IMR-90 (cell line): ENCODE measurements at regions not wholly inside any gene's neighbourhood (a gene's known extent, or its start where the extent isn't known, plus 50 kb on each side); places are given as distances from the start of the nearest gene placed in this dataset.

Source experiments
- BHLHE40 ChIP-seq: fragments of 150-350 bp; IDR thresholded peaks from 2 replicates; pipeline ENCODE4 v1.6.1; 2016; ENCODE audit warnings: mild to moderate bottlenecking, low read depth, low read length
- MAZ ChIP-seq: IDR thresholded peaks from 2 replicates; pipeline ENCODE4 v1.6.1; 2012; ENCODE audit warnings: low read depth, mild to moderate bottlenecking, low read length, improper control_type of control experiment, moderate library complexity, borderline replicate concordance
- MXI1 ChIP-seq: IDR thresholded peaks from 2 replicates; pipeline ENCODE4 v1.6.1; 2012; ENCODE audit warnings: low read depth, mild to moderate bottlenecking, low read length, moderate library complexity, borderline replicate concordance
- TF ChIP-seq, protein P1 (sequence below): conservative IDR thresholded peaks from 2 replicates; pipeline ENCODE4 v1.5.1; 2012; ENCODE audit warnings: mild to moderate bottlenecking, low read depth, low read length, improper control_type of control experiment

DNA sequence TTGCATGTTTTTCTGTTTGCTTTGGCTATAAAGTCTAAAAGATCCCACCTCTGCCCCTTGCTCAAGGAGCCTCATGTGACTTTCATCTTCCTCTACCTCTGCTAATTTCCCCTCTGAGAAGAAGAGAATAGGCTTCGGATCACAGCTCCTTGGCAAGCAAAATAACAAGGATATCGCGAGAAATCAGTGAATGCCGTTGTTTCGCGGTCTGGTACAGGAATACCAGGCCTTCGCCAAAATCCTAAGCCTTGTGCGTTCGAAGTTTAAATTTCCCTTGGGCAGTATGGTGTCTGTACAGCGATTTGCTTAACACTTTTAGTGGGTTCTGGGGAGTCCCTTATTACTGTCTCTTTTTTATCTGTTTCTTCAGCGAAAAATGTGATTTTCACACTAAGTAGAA is 142.3 kb downstream of the IRF8 start:
- no peak for TF ChIP-seq MXI1
- TF ChIP-seq, protein P1, sequence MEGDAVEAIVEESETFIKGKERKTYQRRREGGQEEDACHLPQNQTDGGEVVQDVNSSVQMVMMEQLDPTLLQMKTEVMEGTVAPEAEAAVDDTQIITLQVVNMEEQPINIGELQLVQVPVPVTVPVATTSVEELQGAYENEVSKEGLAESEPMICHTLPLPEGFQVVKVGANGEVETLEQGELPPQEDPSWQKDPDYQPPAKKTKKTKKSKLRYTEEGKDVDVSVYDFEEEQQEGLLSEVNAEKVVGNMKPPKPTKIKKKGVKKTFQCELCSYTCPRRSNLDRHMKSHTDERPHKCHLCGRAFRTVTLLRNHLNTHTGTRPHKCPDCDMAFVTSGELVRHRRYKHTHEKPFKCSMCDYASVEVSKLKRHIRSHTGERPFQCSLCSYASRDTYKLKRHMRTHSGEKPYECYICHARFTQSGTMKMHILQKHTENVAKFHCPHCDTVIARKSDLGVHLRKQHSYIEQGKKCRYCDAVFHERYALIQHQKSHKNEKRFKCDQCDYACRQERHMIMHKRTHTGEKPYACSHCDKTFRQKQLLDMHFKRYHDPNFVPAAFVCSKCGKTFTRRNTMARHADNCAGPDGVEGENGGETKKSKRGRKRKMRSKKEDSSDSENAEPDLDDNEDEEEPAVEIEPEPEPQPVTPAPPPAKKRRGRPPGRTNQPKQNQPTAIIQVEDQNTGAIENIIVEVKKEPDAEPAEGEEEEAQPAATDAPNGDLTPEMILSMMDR = no peak
- TF ChIP-seq BHLHE40 = no peak
- no peak for TF ChIP-seq MAZ
